Fibroblast of skin of abdomen (primary cell): ENCODE measurements at regions not wholly inside any gene's neighbourhood (a gene's known extent, or its start where the extent isn't known, plus 50 kb on each side); places are given as distances from the start of the nearest gene placed in this dataset.
A peak's percentile ranks its signal among the peaks of the same experiment; 100 is the strongest.

Source experiments
- DNase-seq: peaks from one replicate; pipeline ENCODE4 v3.0.0-alpha.2; 2013

GRCh38 chr3:66128623-66129022 is 89.9 kb upstream of the MAGI1 start:
- no peak for DNase-seq

DNA sequence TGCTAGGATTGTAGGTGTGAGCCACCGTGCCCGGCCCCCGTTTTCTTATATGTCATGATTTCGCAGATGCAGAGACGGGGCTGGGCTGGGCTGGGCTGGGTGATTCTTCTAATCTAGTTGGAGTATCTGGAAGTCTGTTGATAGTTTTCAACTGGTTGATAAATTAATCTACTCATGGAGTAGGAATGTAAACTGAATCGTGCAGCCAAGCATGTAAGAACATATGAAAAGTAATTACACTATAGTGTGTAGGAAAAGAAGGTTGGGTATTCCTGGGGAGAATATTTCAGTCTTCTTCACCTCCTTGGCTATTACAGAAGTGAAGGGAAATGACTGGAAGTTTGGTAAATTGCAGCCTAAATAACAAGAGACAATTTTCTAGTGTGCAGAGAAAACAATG is 82.6 kb upstream of the MAGI1 start:
- peak; percentile 79 for DNase-seq

DNA sequence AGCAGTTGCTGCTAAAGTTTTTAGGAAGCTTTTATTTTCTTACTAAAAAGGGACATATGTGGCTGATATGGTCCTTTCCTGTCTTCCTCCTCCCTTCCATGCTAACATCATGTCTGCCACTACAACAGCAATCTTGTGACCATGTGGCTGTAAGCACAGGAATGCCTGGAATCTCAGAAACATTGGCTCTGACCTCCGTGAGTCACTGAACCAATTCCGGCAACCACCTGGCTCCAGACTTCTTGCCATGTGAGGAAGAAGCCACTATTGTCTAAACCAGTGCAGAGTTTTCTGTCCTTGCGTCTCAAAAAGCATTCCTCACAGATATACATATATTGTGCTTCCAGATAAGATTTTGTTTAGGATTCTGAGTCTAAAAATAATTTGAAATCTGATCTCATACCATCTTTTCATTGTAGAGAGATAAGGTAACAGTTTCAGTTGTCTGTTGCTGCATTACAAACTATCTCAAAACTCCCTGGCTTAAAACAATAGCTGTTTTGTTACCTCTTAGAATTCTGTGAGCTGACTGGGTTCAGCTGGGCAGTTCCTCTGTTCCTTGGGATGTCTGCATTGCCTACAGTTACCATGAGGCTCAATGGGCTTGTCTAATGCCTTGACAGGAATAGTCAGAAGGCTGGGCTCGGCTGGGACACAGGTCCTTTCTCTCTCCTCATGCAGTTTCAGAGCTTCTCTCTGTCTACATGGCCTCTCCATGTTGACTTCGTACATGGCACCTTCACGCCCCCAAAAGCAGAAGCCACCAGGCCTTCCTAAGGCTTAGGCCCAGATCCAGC is 77.3 kb upstream of the MAGI1 start:
- DNase-seq: peak; percentile 97

DNA sequence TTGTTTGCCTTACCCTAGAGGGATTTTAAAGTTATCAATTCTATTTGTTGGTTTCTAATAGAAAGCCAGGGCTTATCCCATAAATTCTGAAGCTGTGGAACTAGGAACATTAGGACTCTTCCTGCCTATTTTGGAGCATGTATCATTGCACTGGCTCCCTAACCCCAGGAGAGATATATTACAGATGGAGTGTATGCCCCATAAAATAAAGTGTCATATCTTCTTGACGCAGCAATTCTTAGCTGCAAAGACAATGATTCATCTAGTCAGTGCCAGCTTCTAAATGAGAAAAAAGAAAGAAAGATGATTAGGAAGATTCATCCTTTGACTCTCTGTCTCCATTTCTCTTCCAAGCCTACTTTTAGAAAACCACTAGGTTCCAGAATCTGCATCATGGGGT is 74.8 kb upstream of the MAGI1 start:
- DNase-seq: peak; percentile 32

DNA sequence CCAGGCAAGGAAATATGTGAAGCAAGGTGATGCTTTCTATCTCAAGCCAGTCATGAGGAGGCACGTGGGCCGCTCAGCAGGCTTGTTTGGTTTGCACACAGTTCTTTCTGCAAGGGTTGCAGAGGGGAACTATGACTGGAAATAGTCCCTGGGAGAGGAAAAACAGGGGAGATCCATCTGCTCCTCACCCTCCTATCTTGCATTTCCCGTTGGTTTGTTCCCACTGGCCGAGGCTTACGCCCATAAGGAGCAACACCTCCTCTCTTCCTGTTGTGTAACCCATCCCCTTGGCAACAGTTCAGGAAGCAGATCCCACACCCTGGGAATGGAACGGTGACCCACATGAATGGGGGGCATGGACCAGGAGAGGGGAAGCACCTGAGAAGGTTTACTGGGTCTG is 72.1 kb upstream of the MAGI1 start:
- DNase-seq: peak; percentile 11

DNA sequence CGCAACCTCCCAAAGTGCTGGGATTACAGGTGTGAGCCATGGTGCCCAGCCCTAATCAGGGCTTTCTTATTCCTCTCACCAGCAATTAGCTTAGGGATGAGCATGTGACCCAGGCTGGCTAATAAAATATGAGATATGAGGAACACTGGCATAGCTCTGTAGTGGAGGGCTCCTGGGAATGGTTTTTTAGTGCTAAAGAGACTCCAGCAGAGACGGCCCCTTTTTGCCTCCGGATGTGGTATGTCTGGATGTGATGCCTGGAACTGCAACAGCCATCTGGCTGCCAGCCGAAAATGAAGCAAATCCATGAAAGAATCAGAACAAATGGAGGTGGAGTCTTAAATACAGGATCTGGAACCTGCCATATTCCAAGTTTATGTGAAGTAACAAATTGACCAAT is 69.1 kb upstream of the MAGI1 start:
- peak; percentile 94 for DNase-seq

DNA sequence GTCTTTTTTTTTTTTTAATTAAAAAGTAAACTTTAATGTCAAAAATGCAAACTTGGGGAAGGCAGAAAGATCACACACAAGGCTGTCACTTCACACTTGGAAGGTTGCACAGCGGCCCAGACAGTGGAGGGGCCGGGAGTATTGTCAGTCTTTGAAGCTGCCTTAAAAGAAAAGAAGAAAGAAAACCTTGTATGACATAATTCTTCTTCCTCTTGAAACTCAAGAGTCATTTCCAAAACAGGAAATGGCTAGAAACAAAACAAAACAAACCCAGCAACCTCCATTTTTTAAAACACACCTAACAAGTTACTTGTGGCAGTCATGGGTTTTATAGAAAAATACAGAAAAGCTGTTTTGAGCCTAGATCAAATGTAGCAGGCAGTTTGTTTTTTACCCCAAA is 68.1 kb upstream of the MAGI1 start:
- DNase-seq: no peak

DNA sequence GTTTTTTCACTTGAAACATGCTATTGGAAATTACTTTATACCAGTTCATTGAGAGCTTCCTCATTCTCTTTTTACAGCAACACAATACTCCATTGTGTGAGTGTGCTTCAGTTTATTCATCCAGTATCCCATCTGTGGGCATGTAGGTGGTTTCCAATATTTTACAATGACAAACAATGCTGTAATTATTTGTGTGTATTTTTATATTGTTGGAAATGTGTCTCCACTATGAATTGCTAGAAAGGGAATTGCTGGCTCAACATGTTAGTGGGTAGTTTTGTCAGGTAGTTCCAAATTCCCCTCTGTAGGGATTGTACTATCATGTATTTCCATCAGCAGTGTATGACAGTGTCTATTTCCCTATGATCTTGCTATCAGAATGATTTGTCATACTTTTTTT is 65.8 kb upstream of the MAGI1 start:
- DNase-seq: no peak

DNA sequence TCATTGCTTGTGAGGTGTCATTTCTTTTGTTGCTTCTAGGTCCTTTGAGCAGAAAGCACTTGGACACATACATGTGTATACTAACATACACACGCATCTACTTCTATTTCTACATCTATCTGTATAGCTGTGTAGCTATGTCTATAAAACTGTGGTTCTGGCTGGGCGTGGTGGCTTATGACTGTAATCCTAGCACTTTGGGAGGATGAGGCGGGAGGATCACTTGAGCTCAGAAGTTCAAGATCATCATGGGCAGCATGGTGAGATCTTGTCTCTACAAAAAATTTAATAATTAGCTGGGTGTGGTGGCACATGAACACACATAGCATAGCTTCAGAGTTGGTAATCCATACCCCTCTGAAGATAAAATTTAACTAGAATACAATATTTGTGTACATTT is 65.0 kb upstream of the MAGI1 start:
- no peak for DNase-seq

DNA sequence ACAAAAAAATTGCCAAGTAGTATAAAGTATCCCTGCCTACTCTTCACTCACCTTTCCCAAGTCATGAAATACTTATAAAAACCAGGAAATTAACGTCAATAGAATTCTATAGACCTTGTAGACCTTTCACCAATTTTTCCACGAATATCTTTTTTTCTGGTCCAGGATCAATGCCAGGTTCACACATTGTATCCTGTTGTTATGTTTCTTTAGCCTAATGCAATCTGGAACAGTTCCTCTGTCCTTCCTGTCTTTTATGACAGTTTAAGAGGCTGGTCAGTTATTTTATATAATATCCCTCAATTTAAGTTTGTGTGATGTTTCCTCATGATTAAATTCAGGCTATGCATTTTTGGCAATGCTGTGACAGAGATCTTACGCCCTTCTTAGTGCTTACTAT is 63.2 kb upstream of the MAGI1 start:
- no peak for DNase-seq

DNA sequence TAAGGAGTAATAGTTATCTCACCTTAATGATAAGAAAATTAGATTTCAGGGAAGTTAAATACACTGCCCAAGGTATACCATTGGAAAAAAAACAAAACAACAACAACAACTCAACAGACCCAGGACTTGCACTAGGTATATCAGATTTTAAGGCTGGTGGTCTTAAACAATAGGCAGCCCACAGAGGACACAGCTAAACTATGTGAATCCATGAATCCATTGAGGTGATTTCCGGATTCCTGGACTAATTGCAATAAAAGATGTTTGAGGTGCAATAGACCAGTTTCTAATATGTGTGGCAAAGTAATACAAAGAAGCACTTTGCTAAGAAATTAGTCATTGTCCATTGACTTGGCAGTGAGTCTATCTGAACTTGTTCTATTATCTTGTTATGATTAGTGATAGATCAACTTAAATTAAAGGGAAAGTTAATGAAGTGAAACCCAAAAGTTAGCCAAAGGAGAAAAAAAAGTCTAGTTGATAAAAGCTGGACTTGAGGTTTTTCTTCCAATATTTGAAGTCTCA is 60.9 kb upstream of the MAGI1 start:
- no peak for DNase-seq

DNA sequence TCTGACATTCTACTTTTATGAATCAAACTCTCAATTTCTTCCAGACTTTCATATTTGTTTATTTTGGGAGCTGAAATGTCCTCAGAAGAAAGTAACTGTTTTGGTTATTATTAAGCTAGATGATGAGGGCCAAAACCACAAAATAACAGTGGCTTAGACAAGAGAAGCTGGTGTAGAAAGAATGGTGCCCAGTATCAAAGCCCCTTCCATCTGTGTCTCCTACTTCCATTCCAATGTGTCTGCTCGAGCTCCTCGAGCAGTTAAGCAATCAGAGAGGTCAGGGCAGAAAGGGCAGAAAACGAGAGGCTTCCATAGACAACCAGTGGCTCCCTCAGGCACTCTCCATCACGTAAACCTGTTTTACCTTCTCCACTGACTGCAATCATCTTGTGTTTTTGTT is 59.7 kb upstream of the MAGI1 start:
- peak; percentile 52 for DNase-seq

DNA sequence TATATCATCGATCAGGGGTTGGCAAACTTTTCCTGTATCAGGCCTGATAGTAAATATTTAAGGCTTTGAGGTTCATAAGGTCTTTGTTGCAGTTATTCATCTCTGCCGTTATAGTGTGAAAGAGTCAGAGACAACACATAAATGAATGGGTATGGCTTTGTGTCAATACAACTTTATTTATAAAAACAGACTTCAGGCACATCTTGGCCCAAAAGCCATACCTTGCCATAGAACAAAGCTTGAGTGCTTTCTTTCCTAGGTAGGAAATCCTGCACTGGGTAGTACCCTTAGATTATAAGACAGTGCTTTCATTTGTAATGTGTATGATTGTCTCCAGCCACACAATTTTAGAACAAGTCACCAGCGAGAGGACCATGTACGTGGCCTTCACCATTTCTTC is 58.9 kb upstream of the MAGI1 start:
- DNase-seq: no peak

- DNase-seq: peak; percentile 57
Measured at GRCh38 chr3:66095295-66096001, 56.7 kb upstream of the MAGI1 start.

DNA sequence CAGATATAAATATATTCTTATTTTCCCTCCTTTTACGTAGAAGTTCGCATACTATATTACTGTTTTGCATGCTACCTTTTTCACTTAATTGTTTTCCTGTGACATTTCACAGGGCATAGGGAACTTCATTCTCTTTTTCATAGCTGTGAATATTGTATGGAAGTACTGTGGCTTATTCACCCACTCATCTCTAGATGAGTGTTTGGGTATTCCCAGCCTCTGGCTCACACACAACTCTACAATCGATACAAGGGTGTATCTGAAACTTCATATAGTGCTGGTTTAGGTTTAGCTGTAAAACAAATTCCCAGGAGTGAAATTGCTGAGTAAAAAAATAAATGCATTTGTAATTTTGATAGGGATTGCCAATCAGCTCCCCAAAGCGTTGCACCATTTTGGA is 55.3 kb upstream of the MAGI1 start:
- no peak for DNase-seq

- DNase-seq: peak; percentile 57
Measured at GRCh38 chr3:66092175-66092995, 53.7 kb upstream of the MAGI1 start.
